Muscle of leg (tissue), 3 donors: ENCODE measurements at regions not wholly inside any gene's neighbourhood (a gene's known extent, or its start where the extent isn't known, plus 50 kb on each side); places are given as distances from the start of the nearest gene placed in this dataset.

Experiments used
- DNase-seq: peaks from one replicate; pipeline ENCODE4 v3.0.0; 2013
- H3K27ac ChIP-seq: one replicate; pipeline ENCODE4 v1.5.1; 2013; ENCODE audit warnings: mild to moderate bottlenecking, low read length, control low read depth
- H3K27me3 ChIP-seq: one replicate; pipeline ENCODE4 v1.6.1; 2013; ENCODE audit warnings: low read length; ENCODE audit not compliant: control insufficient read depth, insufficient read depth
- H3K36me3 ChIP-seq: one replicate; pipeline ENCODE4 v1.6.1; 2013; ENCODE audit warnings: low read length; ENCODE audit not compliant: control insufficient read depth, insufficient read depth
- H3K4me1 ChIP-seq: one replicate; pipeline ENCODE4 v1.6.1; 2013; ENCODE audit warnings: low read length; ENCODE audit not compliant: control insufficient read depth, insufficient read depth
- H3K4me3 ChIP-seq: one replicate; pipeline ENCODE4 v1.5.1; 2013; ENCODE audit warnings: low read length, control low read depth
- H3K9me3 ChIP-seq: replicated peaks from 2 replicates; pipeline ENCODE4 v1.6.1; 2013; ENCODE audit warnings: low read depth, low read length; ENCODE audit not compliant: control insufficient read depth
- WGBS: methylation state at CpG from one replicate; pipeline ENCODE4 v1.1.5; 2013; ENCODE audit warnings: missing lambda C conversion rate; ENCODE audit not compliant: insufficient coverage; 5-methylcytosine and 5-hydroxymethylcytosine counted together

DNA sequence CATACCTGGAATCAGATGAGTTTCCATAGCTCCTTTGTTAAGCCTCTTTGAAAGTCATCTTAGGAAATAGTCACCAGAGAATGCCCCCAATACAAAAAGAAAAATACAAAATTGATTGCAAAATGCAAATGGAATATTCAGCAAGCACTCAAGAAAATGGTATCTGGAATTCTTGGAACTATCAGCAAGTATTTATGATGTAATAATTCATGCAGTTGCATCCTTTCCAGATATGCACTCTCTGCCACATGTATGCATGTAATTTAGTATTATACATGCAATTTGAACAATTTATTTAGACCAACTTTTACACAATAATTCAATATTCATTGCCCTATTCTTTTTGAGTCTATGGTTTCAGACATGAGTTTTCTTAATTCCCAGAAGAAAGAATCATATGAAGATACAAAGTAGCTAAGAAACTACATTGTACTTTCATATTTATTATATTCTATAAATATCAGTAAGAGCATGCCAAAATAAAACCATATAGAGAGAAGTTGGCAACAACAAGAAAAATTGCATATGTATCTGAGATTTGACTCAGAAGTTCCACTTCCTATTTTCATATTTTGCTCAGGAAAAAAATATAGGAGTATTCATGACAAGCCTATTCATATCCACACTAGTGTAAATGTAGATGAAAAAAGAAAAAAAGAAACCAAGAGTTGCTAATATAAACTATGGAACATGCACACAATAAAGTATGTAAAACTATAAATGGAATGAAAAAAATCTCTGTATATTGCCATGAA lies 338.5 kb downstream of the SEMA3D start:
- no peaks in the 10 kb centered on the region for H3K4me1 ChIP-seq

DNA sequence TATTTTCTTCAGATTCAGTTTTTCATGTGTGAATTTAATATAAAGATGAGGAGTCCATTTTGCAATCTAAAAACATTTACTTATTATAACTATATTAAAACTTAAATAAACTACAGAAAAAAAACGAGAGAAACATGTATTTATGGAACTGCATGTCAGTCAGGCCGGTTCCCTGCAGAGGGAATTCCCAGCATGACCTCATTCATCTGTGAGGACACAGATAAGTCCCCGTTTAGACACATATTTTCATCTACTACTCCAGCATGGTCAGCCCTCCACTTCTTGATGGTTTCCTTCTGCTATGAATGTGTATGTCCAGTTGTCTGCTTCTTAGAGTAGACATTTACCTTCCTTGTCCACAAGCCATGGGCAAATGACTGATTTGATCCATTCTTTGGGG lies 339.1 kb downstream of the SEMA3D start:
- no peaks in the 10 kb centered on the region for H3K9me3 ChIP-seq
- WGBS, result no CpG with 5 or more reads among the region's 3 CpGs
- H3K27ac ChIP-seq, result no peak overlapping the region
- H3K36me3 ChIP-seq, result no peaks in the 10 kb centered on the region
- no peak overlapping the region for H3K4me3 ChIP-seq
- no peaks in the 10 kb centered on the region for H3K27me3 ChIP-seq
- DNase-seq, result no peak
- no peaks in the 10 kb centered on the region for H3K4me1 ChIP-seq

More for the DNA sequence above, 338.5 kb downstream of the SEMA3D start:
- Histone ChIP-seq H3K4me3 (no peak overlapping the region), H3K36me3 (no peaks in the 10 kb centered on the region), H3K9me3 (no peaks in the 10 kb centered on the region), H3K27me3 (no peaks in the 10 kb centered on the region), H3K27ac (no peak overlapping the region)
- peak; percentile 11 for DNase-seq

DNA sequence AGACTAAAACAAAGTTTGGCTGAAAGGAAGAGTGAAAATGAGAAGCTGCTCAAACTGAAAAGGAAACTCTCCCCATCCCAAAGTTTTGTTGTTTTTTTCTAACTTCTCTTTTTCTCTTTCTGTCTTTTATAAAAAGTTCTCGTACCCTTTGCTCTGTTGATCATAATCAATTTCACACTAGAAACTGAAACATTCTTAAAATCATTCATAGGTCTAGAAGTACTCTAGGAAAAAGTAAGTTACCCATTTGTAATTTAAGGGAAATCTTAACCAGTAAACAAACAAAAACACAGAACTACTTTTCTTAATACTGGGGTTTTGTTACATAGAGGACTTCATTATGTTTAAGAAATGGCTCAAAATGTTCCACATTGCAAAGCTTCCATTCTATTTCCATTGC lies 339.8 kb downstream of the SEMA3D start:
- H3K4me1 ChIP-seq, result no peaks in the 10 kb centered on the region
- H3K27ac ChIP-seq, result no peak overlapping the region
- H3K27me3 ChIP-seq, result no peaks in the 10 kb centered on the region
- no peak for DNase-seq
- H3K4me3 ChIP-seq, result no peak overlapping the region
- WGBS, result no CpG with 5 or more reads among the region's 1 CpG
- no peaks in the 10 kb centered on the region for H3K9me3 ChIP-seq
- no peaks in the 10 kb centered on the region for H3K36me3 ChIP-seq

DNA sequence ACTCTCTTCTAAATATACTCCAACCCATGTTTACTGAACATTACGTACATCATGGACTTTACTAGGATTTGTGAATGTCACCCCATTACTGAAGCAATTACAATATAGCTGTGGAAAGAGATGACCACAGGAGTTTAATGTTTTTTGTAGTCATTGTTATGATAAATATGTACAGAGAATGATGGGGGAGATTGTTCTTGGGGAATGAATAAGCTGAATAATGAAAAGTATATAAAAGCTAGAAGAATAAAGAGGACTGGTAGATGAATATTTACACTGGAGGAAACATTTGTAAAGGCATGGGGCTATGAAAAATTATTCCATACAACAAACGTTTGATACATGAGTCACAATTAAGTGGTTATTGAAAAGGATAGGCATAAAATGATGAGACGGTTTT lies 340.9 kb downstream of the SEMA3D start:
- no peaks in the 10 kb centered on the region for H3K4me1 ChIP-seq
- no peaks in the 10 kb centered on the region for H3K9me3 ChIP-seq
- H3K4me3 ChIP-seq, result no peak overlapping the region
- no peak overlapping the region for H3K27ac ChIP-seq
- H3K36me3 ChIP-seq, result no peaks in the 10 kb centered on the region
- WGBS, result no CpG with 5 or more reads among the region's 3 CpGs
- DNase-seq, result no peak
- H3K27me3 ChIP-seq, result no peaks in the 10 kb centered on the region

DNA sequence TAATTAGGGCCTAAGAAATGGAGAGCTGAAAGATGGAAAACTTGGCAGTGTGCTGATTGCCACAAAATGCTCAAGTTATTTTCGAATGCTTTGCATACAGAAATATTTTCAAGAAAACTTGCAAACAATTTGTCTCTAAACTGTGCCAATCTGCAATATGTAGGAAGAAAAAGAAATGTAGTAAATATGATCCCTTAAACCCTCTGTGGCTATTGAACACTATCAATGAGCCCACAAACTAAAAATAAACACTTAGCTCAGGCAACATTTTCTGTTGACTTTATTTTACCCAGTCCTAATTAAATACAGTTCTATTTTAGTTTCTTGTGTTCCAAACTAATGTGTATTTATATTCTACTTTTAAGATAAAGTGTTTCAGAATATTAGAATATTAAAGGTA lies 342.1 kb downstream of the SEMA3D start:
- Histone ChIP-seq H3K27ac (no peak overlapping the region), H3K4me1 (no peaks in the 10 kb centered on the region), H3K9me3 (no peaks in the 10 kb centered on the region), H3K4me3 (no peak overlapping the region), H3K27me3 (no peaks in the 10 kb centered on the region), H3K36me3 (no peaks in the 10 kb centered on the region)
- no CpG with 5 or more reads among the region's 1 CpG for WGBS
- peak; percentile 7 for DNase-seq

DNA sequence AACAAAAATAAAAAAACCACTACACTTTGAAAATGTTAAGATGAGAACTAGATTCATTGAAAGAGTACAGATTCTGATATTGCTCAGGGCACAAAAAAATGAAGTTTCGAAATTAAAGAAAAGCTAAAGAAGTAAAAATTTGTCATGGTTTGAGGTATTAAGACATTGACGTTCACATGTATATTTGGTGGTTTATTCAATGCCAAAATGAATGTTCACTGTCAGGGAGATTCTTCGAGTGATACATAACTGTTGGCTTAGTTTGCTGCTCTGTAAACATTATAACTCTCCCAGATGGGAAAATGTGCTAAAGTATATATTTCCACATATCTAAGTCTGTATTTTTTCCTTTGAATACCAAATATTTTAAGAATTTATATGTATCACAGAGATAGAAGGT lies 345.0 kb downstream of the SEMA3D start:
- H3K9me3 ChIP-seq, result no peaks in the 10 kb centered on the region

DNA sequence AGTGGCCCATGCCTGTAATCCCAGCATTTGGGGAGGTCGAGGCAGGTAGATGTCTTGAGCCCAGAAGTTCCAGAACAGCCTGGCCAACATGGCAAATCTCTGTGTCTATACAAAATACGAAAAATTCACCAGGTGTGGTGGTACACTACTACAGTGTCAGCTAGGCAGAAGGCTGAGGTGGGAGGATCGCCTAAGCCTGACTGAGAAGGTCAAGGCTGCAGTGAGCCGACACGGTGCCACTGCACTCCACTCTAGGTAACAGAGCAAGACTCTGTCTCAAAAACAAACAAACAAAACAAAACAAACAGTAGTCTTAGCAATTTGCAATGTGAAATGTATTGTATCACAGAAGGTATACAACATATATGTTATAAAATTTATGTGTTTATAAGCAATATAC lies 348.0 kb downstream of the SEMA3D start:
- Histone ChIP-seq H3K36me3 (no peaks in the 10 kb centered on the region), H3K27me3 (no peaks in the 10 kb centered on the region), H3K27ac (no peak overlapping the region), H3K9me3 (no peaks in the 10 kb centered on the region), H3K4me3 (no peak overlapping the region), H3K4me1 (no peaks in the 10 kb centered on the region)
- DNase-seq, result no peak
- WGBS, result 79% methylated on average over 2 of the region's 5 CpGs

More for the DNA sequence above, 345.0 kb downstream of the SEMA3D start:
- Histone ChIP-seq H3K27me3 (no peaks in the 10 kb centered on the region), H3K27ac (no peak overlapping the region), H3K4me3 (no peak overlapping the region), H3K36me3 (no peaks in the 10 kb centered on the region), H3K4me1 (no peaks in the 10 kb centered on the region)
- peak; percentile 82 for DNase-seq
- WGBS, result 86% methylated on average over 1 of the region's 3 CpGs

GRCh38 chr7:84837405-84837804 lies 349.5 kb downstream of the SEMA3D start:
- Histone ChIP-seq H3K27me3 (no peaks in the 10 kb centered on the region), H3K4me3 (no peak overlapping the region), H3K4me1 (no peaks in the 10 kb centered on the region), H3K9me3 (no peaks in the 10 kb centered on the region), H3K27ac (no peak overlapping the region), H3K36me3 (no peaks in the 10 kb centered on the region)
- DNase-seq, result no peak
- no CpG with 5 or more reads among the region's 2 CpGs for WGBS

GRCh38 chr7:84829719-84830118 lies 357.1 kb downstream of the SEMA3D start:
- Histone ChIP-seq H3K36me3 (no peaks in the 10 kb centered on the region), H3K9me3 (no peaks in the 10 kb centered on the region), H3K4me3 (no peak overlapping the region), H3K27ac (no peak overlapping the region), H3K27me3 (no peaks in the 10 kb centered on the region), H3K4me1 (no peaks in the 10 kb centered on the region)
- no peak for DNase-seq

GRCh38 chr7:84824057-84824651 lies 362.7 kb downstream of the SEMA3D start:
- no peaks in the 10 kb centered on the region for H3K36me3 ChIP-seq
- H3K27me3 ChIP-seq, result no peaks in the 10 kb centered on the region
- no peaks in the 10 kb centered on the region for H3K4me1 ChIP-seq
- H3K9me3 ChIP-seq, result no peaks in the 10 kb centered on the region
- no peak for DNase-seq
- no peak overlapping the region for H3K27ac ChIP-seq
- no peak overlapping the region for H3K4me3 ChIP-seq
- no CpG with 5 or more reads among the region's 3 CpGs for WGBS

DNA sequence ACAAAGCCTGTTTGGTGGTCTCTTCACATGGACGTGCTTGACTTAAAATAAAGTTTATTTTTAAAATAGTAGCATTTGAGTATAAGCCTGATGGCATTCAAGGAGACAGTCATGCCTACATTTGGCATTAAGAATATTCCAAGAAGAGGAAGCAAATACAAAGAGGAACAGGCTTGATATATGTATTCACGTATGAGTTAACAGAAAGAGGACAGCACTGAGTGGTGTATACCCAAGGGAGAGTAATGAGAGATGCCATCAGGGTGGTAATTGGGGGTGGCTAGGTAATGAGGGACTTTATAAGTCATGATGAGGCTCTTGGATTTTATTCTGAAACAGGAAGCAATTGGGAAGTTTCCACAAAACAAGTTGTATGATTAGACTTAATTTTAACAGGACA lies 363.3 kb downstream of the SEMA3D start:
- Histone ChIP-seq H3K9me3 (no peaks in the 10 kb centered on the region), H3K27me3 (no peaks in the 10 kb centered on the region), H3K27ac (no peak overlapping the region), H3K36me3 (no peaks in the 10 kb centered on the region), H3K4me1 (no peaks in the 10 kb centered on the region), H3K4me3 (no peak overlapping the region)
- 73% methylated on average over 1 of the region's 2 CpGs for WGBS
- DNase-seq, result no peak
